ENCODE measurements at regions not wholly inside any gene's neighbourhood (a gene's known extent, or its start where the extent isn't known, plus 50 kb on each side); places are given as distances from the start of the nearest gene placed in this dataset.

GRCh38 chr6:40721271-40721952 lies 134.2 kb upstream of the LRFN2 start:
- H3K4me3 ChIP-seq (replicated peaks in 1 of 3; ENCODE audit: insufficient read depth in 1 of 3, low read depth in 2 of 3, low read length in 3 of 3), result no peak overlapping the region
- POLR2A ChIA-PET, result no interaction called here
- FAIRE-seq (no peak), ATAC-seq (no peak), DNase-seq (ENCODE audit: low spot score) (no peak)
- intact Hi-C loops (cut with micrococcal nuclease; ENCODE audit: unreplicated experiment), result no loop called here
- H3K36me3 ChIP-seq (replicated peaks in 1 of 2; ENCODE audit: control insufficient read depth in 1 of 2, insufficient read depth in 2 of 2, low read length in 2 of 2), result no peaks in the 10 kb centered on the region
- H2AFZ ChIP-seq (ENCODE audit: low read length), result no peak overlapping the region
- no peaks in the 10 kb centered on the region for H3K9me3 ChIP-seq (ENCODE audit: low read length)
- CTCF ChIA-PET (ENCODE audit: low intra/inter-chr PET ratio, low total read pairs), result no interaction called here
- peaks cover 2 to 13% of the 10 kb centered on the region in 2 experiments; a peak in 2 of 5 replicates for H3K27me3 ChIP-seq (ENCODE audit: control insufficient read depth in 1 of 2, insufficient read depth in 2 of 2, low read length in 2 of 2)
- no peaks in the 10 kb centered on the region for H3K79me2 ChIP-seq (ENCODE audit: insufficient read depth, low read length)
- in situ Hi-C loops (cut with HindIII; ENCODE audit: extremely low pct_ligation_motif_present, low pct_unique_long_range_greater_than_20kb), result no loop called here
- H3K4me2 ChIP-seq (ENCODE audit: low read depth, low read length), result no peak overlapping the region
- no peaks in the 10 kb centered on the region for H4K20me1 ChIP-seq (ENCODE audit: insufficient read depth, low read length)
- no peak for TF ChIP-seq ZNF432 (CRISPR knock-in tag; IDR thresholded peaks at IDR 0.05; ENCODE audit: borderline replicate concordance)
- no peak for TF ChIP-seq PHF8 (CRISPR knock-in tag; IDR thresholded peaks at IDR 0.05)
- no peak for TF ChIP-seq ZNF761 (CRISPR knock-in tag; conservative IDR thresholded peaks at IDR 0.05)
- no peak for TF ChIP-seq ZNF225 (CRISPR knock-in tag; IDR thresholded peaks at IDR 0.05)
- no peak for TF ChIP-seq CSRNP2 (CRISPR knock-in tag; conservative IDR thresholded peaks at IDR 0.05; ENCODE audit: low read depth)
- TF ChIP-seq SRSF1 (optimal IDR thresholded peaks at IDR 0.05; ENCODE audit: low read depth, low read length), result no peak
- TF ChIP-seq ZNF768 (CRISPR knock-in tag; IDR thresholded peaks at IDR 0.05), result no peak
- no peak for TF ChIP-seq ZNF747 (CRISPR knock-in tag; IDR thresholded peaks at IDR 0.05; ENCODE audit: borderline replicate concordance)
- no peak for TF ChIP-seq JDP2 (CRISPR knock-in tag; IDR thresholded peaks at IDR 0.05; ENCODE audit: borderline replicate concordance)
- no peak for TF ChIP-seq CEBPG (CRISPR knock-in tag; IDR thresholded peaks at IDR 0.05)
- TF ChIP-seq MIER2 (CRISPR knock-in tag; IDR thresholded peaks at IDR 0.05), result no peak
- no peak for TF ChIP-seq YEATS2 (CRISPR knock-in tag; IDR thresholded peaks at IDR 0.05; ENCODE audit: borderline replicate concordance)
- H3K27ac ChIP-seq (ENCODE audit: extremely low read length, insufficient read depth, low read length), result no peak overlapping the region
- 73% methylated on average over 7 of the region's 7 CpGs for WGBS (ENCODE audit: low lambda C conversion rate)
- H3K4me1 ChIP-seq (ENCODE audit: insufficient read depth, low read length), result peaks cover 14% of the 10 kb centered on the region; the same call in 1 of the 2 replicates
- no TSS peak for BruUV-seq (replicated peaks)
- no peak overlapping the region for H3K9ac ChIP-seq (ENCODE audit: insufficient read depth, low read depth, low read length)
